GM10266 (cell line): ENCODE measurements at regions not wholly inside any gene's neighbourhood (a gene's known extent, or its start where the extent isn't known, plus 50 kb on each side); places are given as distances from the start of the nearest gene placed in this dataset.

Experiments
- DNase-seq: peaks from one replicate; pipeline ENCODE4 v3.0.0; 2012; ENCODE audit errors: extremely low spot score
- CTCF ChIP-seq: IDR thresholded peaks from 2 replicates; pipeline ENCODE4 v1.5.1; 2012; ENCODE audit warnings: mild to moderate bottlenecking, low read depth; ENCODE audit not compliant: control insufficient read depth, insufficient read depth; ENCODE audit errors: missing control alignments

- DNase-seq, result no peak
- TF ChIP-seq CTCF, result no peak
Observed at GRCh38 chr3:127467391-127467790, 123.1 kb downstream of the TPRA1 start.

GRCh38 chr3:127464642-127465041 is 125.9 kb downstream of the TPRA1 start:
- DNase-seq, result no peak
- no peak for TF ChIP-seq CTCF

GRCh38 chr3:127462111-127462655 is 128.3 kb downstream of the TPRA1 start:
- TF ChIP-seq CTCF, result no peak
- DNase-seq, result no peak

- TF ChIP-seq CTCF, result no peak
- DNase-seq, result no peak
Observed at GRCh38 chr3:127461286-127461910, 129.1 kb downstream of the TPRA1 start.

GRCh38 chr3:127459891-127460290 is 130.6 kb downstream of the TPRA1 start:
- TF ChIP-seq CTCF, result no peak
- no peak for DNase-seq

- DNase-seq, result no peak
- TF ChIP-seq CTCF, result no peak
Observed at GRCh38 chr3:127458696-127459604, 131.6 kb downstream of the TPRA1 start.

- TF ChIP-seq CTCF, result no peak
- no peak for DNase-seq
Observed at GRCh38 chr3:127457546-127458145, 132.9 kb downstream of the TPRA1 start.
